ENCODE measurements at regions not wholly inside any gene's neighbourhood (a gene's known extent, or its start where the extent isn't known, plus 50 kb on each side); places are given as distances from the start of the nearest gene placed in this dataset.
"Not testable (repeated sequence)": the region's sequence is repeated elsewhere in the genome, so short reads cannot be mapped to it uniquely, and the experiment has no call there.

DNA sequence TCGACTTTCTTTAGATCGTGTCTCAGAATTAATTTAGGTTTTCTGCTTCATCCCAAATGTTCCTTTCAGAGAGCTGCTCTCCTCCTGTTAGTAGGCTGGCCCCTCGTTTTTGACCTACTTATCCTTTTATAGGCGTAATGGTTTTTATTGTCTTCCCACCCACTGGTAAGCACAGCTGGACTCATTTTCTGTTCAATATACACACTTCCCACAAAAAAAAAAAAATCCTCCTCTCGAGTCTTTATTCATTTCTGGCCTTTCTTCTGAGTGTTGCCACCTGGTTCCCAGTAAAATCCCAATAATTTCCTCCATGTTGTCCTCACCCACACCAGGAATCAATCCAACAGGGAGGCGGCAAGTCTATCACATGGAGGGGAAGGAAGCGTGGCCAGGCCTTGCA is 970.2 kb upstream of the CELF2 start:
- H3K4me3 ChIP-seq (ENCODE audit: low read length): no peak overlapping the region
- TF ChIP-seq ZNF274 (IDR thresholded peaks at IDR 0.05; ENCODE audit: low read depth, low read length): no peak

- no peak overlapping the region for H3K4me3 ChIP-seq (ENCODE audit: low read length)
- TF ChIP-seq ZNF274 (IDR thresholded peaks at IDR 0.05; ENCODE audit: low read depth, low read length): no peak
Observed at GRCh38 chr10:10053051-10053450, 964.6 kb upstream of the CELF2 start.

DNA sequence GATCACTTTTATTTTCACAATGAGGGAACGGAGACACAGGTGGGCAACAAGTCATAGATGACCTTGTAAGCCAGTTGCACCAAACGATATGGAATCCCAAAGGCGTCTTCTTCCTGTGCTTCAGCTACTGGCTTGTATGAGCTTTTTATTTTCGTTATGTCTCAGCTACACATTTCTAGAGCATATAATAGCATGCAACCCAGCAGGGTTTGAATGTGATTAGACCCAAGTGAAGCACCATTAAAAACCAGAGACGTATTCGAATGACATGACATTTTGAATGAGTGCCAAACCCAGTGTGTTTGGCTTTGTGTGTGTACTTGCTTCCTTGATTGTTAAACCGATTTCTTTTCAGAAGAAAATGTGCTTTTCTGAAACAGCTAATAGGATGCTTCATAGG is 963.2 kb upstream of the CELF2 start:
- no peak for TF ChIP-seq ZNF274 (IDR thresholded peaks at IDR 0.05; ENCODE audit: low read depth, low read length)
- H3K4me3 ChIP-seq (ENCODE audit: low read length): no peak overlapping the region

DNA sequence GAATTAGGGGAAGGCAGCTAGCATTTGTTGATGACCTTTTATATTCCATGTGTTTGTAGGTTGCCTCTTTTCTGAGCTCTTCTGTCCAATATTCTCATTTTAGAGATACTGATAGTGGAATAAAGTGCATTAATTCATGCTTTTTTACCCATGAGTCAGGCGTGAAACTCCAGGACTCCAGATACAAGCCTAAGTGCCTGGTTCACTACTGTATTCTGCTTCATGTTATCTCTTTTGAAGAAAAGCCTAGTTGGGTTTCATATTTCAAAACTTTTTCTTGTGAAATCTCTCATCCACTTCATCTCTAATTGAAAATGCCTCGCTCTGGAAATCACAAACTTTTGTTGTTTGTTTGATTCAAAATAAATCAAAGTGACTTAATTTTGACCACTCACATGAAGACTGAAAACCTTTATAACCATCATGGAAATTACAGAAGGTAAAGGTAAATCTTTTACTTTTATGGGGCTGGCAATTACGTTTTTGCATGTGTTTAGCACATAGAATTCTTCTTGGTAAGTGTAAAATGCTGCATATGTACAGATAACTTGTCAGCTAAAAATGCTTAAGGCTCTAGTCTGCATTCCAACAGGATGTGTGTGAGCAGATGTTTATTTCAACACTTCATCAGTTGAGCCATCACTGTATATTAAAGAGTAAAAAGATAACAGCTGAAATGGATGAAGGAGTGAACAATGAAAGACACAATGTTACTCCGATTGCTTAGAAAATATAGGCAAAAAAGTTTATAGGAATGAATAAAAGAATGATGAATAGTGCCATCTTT is 961.8 kb upstream of the CELF2 start:
- no peak for TF ChIP-seq ZNF274 (IDR thresholded peaks at IDR 0.05; ENCODE audit: low read depth, low read length)
- H3K4me3 ChIP-seq (ENCODE audit: low read length): no peak overlapping the region

DNA sequence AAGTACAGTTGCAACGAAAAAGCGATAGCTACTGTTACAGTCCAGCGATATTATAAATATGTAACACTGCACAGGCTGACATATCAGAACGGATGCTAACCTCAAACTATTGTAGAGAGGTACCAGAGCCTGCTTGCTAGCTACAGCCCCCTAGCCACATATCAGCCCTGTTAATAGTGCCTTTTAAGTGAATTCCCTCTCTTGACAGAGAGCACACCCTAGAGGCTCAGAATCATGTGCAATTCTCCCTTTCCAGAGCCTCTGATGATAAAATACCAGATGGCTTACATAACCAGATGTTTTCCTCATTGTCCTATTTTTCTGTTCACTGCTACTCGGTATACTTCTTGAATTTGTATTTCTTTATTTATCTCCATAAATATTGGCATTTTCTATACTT is 960.7 kb upstream of the CELF2 start:
- TF ChIP-seq ZNF274 (IDR thresholded peaks at IDR 0.05; ENCODE audit: low read depth, low read length): no peak

DNA sequence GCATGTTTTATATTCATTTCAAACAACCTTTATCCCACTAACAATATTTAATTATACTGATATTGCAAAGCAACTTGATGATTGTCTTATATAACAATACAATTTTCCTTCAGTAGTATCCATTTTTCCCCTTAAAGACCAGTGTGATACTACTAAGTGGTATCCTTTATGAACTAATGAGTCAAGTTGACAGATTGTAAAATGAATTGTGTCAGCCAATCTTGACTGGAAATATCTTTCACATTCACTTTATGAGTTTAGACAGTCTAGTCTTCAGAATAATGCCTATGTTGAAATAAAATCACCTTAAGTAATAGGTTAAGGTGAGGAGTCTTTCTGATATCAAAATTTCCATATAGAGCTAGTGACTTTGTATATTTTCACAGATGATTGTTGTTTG is 950.0 kb upstream of the CELF2 start:
- TF ChIP-seq ZNF274 (IDR thresholded peaks at IDR 0.05; ENCODE audit: low read depth, low read length): no peak

More for the DNA sequence above, 960.7 kb upstream of the CELF2 start:
- no peak overlapping the region for H3K4me3 ChIP-seq (ENCODE audit: low read length)

GRCh38 chr10:10074847-10075246 is 942.8 kb upstream of the CELF2 start:
- not testable (repeated sequence) for H3K4me3 ChIP-seq (ENCODE audit: low read length)

More for the DNA sequence above, 950.0 kb upstream of the CELF2 start:
- H3K4me3 ChIP-seq (ENCODE audit: low read length): no peak overlapping the region

DNA sequence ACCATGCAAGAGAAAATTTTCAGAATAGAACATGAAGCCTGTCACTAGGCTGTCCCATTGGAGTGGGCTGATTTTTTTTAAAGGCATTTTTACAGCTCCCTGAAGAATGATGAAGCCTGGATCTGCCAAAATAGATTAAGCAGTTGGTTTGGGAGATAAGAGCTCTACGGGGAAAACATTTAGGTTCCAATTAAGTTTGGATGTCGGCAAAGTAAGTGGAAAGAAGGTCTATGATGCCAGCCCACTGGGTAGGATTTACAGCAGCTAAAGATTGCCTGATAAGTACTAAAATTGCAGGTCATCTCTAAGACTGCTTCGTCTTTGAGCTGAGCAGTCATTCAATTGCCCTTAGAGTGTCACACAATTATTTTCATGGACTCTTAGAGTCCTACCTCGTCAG is 939.2 kb upstream of the CELF2 start:
- no peak overlapping the region for H3K4me3 ChIP-seq (ENCODE audit: low read length)
- no peak for TF ChIP-seq ZNF274 (IDR thresholded peaks at IDR 0.05; ENCODE audit: low read depth, low read length)

DNA sequence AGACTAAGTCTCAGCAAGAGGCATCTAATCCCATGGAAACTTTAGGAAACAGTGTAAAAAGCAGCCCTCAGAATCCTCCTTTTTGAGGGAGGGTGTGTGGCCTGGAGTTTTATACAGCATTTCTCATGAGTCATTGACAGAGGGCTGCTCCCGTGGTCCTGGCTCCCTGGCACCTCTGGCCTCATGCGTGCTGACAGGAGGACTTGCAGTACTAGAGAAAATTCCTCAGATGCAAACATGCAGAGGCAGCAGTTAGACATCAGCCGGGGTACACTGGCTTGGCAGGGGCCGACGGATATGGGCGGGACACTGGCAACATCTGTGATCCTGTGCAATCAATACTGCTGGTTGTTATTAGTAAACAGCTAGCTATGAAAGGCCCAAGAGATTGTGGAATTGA is 925.1 kb upstream of the CELF2 start:
- TF ChIP-seq ZNF274 (IDR thresholded peaks at IDR 0.05; ENCODE audit: low read depth, low read length): no peak
- no peak overlapping the region for H3K4me3 ChIP-seq (ENCODE audit: low read length)

GRCh38 chr10:10093021-10093420 is 924.7 kb upstream of the CELF2 start:
- H3K4me3 ChIP-seq (ENCODE audit: low read length): no peak overlapping the region
- TF ChIP-seq ZNF274 (IDR thresholded peaks at IDR 0.05; ENCODE audit: low read depth, low read length): no peak

DNA sequence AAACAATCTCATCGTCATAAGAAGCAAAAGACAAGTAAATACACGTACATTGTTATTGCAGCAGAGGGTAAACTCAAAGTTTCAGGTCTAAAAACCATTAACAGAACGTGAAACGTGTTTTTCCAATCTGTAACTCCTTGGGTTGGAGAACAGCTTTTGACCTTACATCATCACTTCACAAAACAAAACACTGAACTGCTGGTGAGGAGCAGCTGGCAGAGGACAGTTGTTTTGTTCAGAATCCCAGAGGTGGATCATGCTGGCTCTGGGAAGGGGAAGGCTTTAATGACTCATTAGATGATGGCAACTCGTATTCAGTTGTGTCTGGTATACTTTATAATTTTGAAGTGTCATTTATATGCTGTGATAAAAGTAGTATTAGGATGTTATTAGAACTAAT is 923.0 kb upstream of the CELF2 start:
- TF ChIP-seq ZNF274 (IDR thresholded peaks at IDR 0.05; ENCODE audit: low read depth, low read length): no peak
- H3K4me3 ChIP-seq (ENCODE audit: low read length): no peak overlapping the region

DNA sequence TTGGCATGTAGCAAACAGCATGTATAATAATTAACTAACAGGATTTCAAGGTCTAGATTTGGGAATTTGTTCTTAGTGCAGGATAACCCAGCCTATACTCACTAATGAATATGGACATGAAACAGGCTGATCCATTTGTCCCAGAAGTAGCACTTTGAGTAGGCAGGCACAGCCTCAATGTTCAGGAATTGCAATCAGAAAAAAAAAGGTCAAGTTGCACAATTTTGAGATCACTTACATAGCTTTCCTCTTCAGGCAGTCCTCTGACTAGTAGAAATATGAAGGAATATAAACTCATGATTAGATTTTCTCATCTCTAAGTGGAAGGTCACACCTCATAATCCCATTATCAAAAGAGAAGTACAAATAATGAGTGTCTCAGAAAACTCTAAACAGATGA is 921.4 kb upstream of the CELF2 start:
- no peak overlapping the region for H3K4me3 ChIP-seq (ENCODE audit: low read length)
- no peak for TF ChIP-seq ZNF274 (IDR thresholded peaks at IDR 0.05; ENCODE audit: low read depth, low read length)

DNA sequence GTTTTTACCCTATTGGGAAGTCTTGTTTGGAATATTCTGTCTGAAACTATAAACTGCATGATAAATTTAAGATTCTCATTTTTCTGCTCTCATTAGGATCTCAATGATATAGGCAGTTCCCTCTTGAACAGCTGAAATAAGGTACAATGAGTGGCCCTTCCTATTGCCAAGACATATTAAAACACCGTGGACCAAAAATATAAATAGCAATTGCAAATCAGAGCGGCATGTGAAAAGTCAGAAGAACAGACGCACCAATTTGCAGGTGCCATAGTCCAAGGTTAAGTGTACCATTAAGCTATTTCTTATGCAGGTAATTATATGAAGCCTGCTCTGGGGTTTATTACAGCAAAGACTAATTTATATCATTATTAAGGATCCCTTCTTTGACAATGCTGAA is 920.8 kb upstream of the CELF2 start:
- H3K4me3 ChIP-seq (ENCODE audit: low read length): no peak overlapping the region
- TF ChIP-seq ZNF274 (IDR thresholded peaks at IDR 0.05; ENCODE audit: low read depth, low read length): no peak

DNA sequence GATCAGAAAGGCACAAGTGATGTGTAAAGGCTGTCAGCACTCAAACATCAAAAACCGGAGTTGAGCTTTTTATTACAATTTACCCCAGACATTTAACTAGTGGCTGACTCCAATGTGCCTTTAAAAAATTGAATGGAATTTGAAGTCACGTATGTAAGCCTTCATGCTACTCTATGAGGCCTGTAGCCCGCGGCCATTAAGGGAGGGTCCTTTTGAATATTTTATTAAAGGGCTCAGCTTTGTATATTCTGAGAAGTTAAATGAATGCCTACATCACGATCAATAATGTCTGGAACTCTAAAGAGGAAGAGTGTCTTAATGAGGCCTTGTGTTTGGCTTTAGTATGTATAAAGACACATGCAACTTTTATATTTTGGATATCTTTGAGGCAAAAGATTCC is 916.6 kb upstream of the CELF2 start:
- no peak overlapping the region for H3K4me3 ChIP-seq (ENCODE audit: low read length)
- TF ChIP-seq ZNF274 (IDR thresholded peaks at IDR 0.05; ENCODE audit: low read depth, low read length): no peak

- no peak for TF ChIP-seq ZNF274 (IDR thresholded peaks at IDR 0.05; ENCODE audit: low read depth, low read length)
- H3K4me3 ChIP-seq (ENCODE audit: low read length): no peak overlapping the region
Observed at GRCh38 chr10:10110844-10111490, 906.7 kb upstream of the CELF2 start.

All from GM08714 (cell line).